ENCODE measurements at regions not wholly inside any gene's neighbourhood (a gene's known extent, or its start where the extent isn't known, plus 50 kb on each side); places are given as distances from the start of the nearest gene placed in this dataset.
"Not testable (repeated sequence)": the region's sequence is repeated elsewhere in the genome, so short reads cannot be mapped to it uniquely, and the experiment has no call there.

DNA sequence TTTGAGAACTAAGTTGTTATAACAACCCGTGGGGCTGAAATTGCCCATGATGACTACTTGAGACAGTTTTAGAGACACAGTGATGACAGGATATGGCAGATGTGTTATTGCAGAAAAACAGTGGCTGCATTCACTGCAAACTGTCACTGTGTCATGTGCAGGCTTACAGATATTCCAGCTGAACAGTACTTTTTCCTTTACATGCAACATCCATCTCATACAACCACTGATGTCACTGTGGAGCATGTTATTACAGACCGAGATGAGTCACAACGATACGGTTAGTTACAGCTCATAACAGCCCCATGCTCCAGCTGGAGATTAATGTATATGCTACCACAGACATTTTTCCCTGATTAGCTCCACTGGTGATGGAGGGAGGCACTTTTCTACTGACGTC, 207.4 kb downstream of the TMA16 start:
- H3K4me3 ChIP-seq (ENCODE audit: low read length): no peak overlapping the region
- DNase-seq (ENCODE audit: low read depth): peak; percentile 29
- TF ChIP-seq, protein P1, sequence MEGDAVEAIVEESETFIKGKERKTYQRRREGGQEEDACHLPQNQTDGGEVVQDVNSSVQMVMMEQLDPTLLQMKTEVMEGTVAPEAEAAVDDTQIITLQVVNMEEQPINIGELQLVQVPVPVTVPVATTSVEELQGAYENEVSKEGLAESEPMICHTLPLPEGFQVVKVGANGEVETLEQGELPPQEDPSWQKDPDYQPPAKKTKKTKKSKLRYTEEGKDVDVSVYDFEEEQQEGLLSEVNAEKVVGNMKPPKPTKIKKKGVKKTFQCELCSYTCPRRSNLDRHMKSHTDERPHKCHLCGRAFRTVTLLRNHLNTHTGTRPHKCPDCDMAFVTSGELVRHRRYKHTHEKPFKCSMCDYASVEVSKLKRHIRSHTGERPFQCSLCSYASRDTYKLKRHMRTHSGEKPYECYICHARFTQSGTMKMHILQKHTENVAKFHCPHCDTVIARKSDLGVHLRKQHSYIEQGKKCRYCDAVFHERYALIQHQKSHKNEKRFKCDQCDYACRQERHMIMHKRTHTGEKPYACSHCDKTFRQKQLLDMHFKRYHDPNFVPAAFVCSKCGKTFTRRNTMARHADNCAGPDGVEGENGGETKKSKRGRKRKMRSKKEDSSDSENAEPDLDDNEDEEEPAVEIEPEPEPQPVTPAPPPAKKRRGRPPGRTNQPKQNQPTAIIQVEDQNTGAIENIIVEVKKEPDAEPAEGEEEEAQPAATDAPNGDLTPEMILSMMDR (IDR thresholded peaks at IDR 0.05; ENCODE audit: insufficient read depth, low read depth, low read length, missing control alignments): no peak

DNA sequence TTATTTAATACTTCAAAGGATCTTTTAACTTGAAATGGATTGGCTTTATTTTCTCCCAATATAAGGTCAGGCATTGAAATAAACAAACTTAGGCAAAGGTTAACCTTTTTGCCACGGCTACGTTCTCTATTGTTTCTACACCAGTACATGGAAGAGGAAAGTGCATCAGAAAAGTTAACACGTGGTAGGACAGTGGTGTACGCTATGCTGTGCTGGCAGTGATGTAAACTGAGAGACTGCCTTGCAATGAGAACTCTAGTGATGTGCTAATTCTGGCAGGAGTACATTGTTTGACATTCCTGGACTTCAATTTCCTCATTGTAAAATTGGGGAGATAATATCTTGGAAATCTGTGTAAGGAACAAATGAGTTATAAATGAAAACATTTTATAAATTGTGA, 208.2 kb downstream of the TMA16 start:
- DNase-seq (ENCODE audit: low read depth): no peak
- H3K4me3 ChIP-seq (ENCODE audit: low read length): no peak overlapping the region
- TF ChIP-seq, protein P1 (IDR thresholded peaks at IDR 0.05; ENCODE audit: insufficient read depth, low read depth, low read length, missing control alignments): no peak

DNA sequence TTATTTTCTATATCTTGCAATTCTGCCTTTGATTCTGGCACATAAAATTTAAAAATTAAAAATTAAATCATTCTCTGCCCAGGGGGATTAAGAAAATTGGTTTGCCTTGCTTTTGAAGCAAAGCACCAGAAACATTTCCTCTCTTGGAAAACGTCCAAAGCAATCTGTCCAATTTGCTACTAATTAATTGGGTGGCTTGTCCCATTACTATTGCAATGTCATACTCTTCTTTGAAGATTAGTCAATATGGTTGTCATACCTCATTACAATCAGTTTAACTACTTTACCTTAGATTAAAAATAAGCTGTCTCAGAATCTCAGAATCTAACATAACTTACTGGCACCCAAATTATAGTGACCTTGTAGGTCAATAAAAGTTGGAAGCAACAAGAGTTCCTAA, 208.8 kb downstream of the TMA16 start:
- TF ChIP-seq, protein P1 (IDR thresholded peaks at IDR 0.05; ENCODE audit: insufficient read depth, low read depth, low read length, missing control alignments): no peak
- no peak overlapping the region for H3K4me3 ChIP-seq (ENCODE audit: low read length)
- DNase-seq (ENCODE audit: low read depth): no peak

DNA sequence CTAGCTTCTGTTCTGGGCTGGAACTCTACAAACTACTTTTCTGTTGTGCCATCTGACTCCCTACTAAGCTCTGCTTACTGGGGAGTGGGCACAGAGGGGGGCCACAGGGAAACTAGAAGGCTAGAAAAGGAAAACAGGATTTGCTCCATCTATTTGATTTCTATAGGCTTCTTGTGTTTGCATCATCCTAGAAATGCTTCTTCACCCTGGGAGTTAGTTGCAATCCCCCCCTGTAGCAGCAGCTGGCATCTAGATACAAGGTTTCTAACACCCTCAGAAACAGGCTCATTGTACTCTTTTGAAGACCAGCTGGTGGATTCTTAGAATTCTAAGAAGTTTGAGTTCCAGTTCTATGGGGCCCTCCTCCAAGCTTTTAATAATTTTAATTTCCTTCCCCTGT, 213.4 kb downstream of the TMA16 start:
- H3K4me3 ChIP-seq (ENCODE audit: low read length): no peak overlapping the region
- TF ChIP-seq, protein P1 (IDR thresholded peaks at IDR 0.05; ENCODE audit: insufficient read depth, low read depth, low read length, missing control alignments): no peak
- DNase-seq (ENCODE audit: low read depth): no peak

DNA sequence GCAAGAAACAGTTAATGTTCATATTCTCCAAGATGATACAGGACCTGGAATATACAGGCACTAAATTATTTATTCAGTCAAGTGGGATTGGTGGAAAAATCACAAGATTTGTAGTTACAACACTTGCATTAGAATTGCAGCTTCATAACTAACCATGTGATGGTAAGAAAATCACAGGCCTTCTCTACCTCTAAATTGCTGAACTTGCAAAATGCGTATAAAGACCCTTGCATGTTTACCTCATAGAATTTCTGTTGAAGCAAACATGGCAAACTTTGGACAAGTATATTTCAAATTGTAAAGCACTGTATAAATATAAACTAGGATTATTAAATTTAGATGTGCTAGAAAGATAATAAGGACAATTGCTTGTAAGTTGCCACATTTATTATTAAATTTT, 215.1 kb downstream of the TMA16 start:
- TF ChIP-seq, protein P1 (IDR thresholded peaks at IDR 0.05; ENCODE audit: insufficient read depth, low read depth, low read length, missing control alignments): no peak
- DNase-seq (ENCODE audit: low read depth): no peak
- H3K4me3 ChIP-seq (ENCODE audit: low read length): no peak overlapping the region

DNA sequence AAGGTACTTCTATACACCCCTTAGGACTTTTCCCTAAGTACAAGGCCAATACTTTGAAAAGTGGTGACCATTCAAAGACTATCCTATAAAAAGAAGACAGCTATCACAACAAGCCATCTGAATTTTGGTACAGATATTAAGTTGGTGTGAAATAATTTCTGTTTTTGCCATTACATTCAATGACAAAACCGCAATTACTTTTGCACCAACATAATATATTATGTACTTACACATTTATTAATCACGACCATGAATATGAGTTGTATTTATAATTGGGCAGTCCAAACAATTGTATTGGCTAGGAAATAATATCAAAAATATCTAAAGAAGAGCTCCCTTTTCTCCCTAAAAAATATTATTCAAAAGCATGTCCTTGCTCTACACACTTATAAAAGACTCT, 215.7 kb downstream of the TMA16 start:
- no peak overlapping the region for H3K4me3 ChIP-seq (ENCODE audit: low read length)
- TF ChIP-seq, protein P1 (IDR thresholded peaks at IDR 0.05; ENCODE audit: insufficient read depth, low read depth, low read length, missing control alignments): no peak
- no peak for DNase-seq (ENCODE audit: low read depth)

DNA sequence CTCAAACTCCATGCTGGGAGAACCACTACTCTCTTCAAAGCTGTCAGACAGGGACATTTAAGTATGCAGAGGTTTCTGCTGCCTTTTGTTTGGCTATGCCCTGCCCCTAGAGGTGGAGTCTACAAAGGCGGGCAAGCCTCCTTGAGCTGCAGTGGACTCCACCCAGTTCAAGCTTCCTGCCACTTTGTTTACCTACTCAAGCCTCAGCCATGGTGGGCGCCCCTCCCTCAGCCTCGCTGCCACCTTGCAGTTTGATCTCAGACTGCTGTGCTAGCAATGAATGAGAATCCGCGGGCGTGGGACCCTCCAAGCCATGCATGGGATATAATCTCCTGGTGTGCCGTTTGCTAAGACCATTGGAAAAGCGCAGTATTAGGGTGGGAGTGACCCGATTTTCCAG, 230.0 kb downstream of the TMA16 start:
- not testable (repeated sequence) for DNase-seq (ENCODE audit: low read depth); H3K4me3 ChIP-seq (ENCODE audit: low read length)

DNA sequence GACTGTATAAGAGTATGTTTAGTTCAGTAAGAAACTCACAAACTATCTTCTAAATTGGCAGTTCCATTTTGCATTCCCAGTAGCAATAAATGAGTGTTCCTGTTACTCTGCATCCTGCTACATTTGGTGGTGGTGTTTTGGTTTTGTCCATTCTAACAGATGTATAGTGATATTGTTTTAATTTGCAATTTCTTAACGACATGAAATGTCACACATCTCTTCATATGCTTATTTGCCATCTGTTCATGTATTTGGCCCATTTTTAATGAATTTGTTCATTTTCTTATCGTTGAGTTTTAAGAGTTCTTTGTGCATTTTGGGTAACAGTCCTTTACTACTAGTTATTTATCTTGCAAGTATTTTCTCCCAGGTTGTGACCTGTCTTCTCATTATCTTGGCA, 232.2 kb downstream of the TMA16 start:
- TF ChIP-seq, protein P1 (IDR thresholded peaks at IDR 0.05; ENCODE audit: insufficient read depth, low read depth, low read length, missing control alignments): no peak
- H3K4me3 ChIP-seq (ENCODE audit: low read length): no peak overlapping the region
- DNase-seq (ENCODE audit: low read depth): no peak
